ENCODE measurements at regions not wholly inside any gene's neighbourhood (a gene's known extent, or its start where the extent isn't known, plus 50 kb on each side); places are given as distances from the start of the nearest gene placed in this dataset.

DNA sequence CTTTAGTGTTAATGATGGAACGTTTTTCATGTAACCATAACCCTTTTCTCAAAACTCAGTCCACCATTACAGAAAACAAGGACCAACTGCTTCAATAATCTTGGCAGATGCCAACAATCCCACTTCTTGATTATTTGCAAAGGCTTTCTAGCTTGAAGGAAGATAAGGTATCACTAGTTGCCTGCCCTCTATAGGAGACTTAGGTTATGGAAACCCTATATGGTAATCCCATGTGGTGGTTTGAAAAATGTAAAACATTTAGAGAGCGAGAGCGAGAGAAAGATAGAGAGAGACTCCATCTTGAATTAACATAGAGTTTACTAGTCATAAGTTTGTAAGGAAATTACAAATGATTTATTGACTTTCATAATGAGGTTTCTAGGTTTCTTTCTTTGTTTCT lies 1627.5 kb upstream of the TENM3 start:
- Histone ChIP-seq H3K4me3 (no peak overlapping the region), H3K4me1 (no peaks in the 10 kb centered on the region), H3K27ac (no peak overlapping the region), H3K27me3 (no peaks in the 10 kb centered on the region), H3K36me3 (no peaks in the 10 kb centered on the region), H3K9me3 (no peaks in the 10 kb centered on the region)
- TF ChIP-seq CTCF (IDR thresholded peaks at IDR 0.05) (no peak), POLR2A (IDR thresholded peaks at IDR 0.05) (no peak)
- DNase-seq (no peak), ATAC-seq (no peak)
- intact Hi-C loops (cut with DNase I), result no loop called here
- WGBS, 4 donors, result 62 to 75% (median 68%) methylated on average over 3 of the region's 3 CpGs

DNA sequence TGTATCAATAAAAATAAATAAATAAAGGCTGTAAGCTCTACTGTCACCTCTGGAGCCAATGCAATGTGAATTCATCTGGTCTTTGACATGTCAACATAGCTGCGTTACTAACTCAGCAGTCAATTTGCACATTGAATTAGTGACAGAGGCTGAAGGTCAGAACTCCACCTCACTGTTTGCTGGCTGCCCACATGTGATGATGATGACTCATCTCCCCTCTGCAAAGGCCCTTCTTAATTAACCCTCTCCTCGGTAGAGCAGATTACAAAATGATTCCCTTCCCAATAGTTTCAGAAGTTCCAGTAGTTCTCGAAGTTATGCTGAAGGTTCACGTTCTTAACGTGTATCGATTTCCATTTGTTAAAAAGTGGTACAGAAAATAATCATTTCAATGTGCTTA lies 1626.0 kb upstream of the TENM3 start:
- 72 to 80% (median 76%) methylated on average over 6 of the region's 6 CpGs for WGBS, 4 donors
- H3K4me1 ChIP-seq, result no peaks in the 10 kb centered on the region

DNA sequence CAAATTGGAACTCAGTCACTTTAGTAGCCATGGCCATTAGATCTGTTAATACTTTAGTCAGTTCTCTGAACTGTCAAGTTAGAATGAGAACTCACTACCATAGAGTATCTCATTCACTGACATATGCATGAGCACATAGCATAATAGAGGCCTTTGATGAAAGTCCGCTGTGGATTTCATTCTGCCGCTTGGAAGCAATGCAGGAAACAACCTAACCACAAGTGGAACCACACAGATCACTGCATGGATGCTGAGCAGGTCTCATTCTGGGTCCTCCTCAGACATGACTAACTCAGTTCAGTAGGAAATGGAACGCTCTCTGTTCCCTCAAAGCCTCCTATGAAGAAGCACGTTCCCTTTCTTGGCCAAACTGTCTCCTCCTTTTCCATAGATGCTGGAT lies 1624.8 kb upstream of the TENM3 start:
- Histone ChIP-seq H3K4me1 (no peaks in the 10 kb centered on the region), H3K36me3 (no peaks in the 10 kb centered on the region), H3K4me3 (no peak overlapping the region), H3K9me3 (no peaks in the 10 kb centered on the region), H3K27me3 (no peaks in the 10 kb centered on the region), H3K27ac (no peak overlapping the region)
- 76 to 85% (median 81%) methylated on average over 4 of the region's 4 CpGs for WGBS, 4 donors
- ATAC-seq (no peak), DNase-seq (no peak)
- intact Hi-C loops (cut with DNase I), result no loop called here
- TF ChIP-seq CTCF (IDR thresholded peaks at IDR 0.05) (no peak), POLR2A (IDR thresholded peaks at IDR 0.05) (no peak)

More for the DNA sequence above, 1626.0 kb upstream of the TENM3 start:
- ATAC-seq (no peak), DNase-seq (no peak)
- H3K9me3 ChIP-seq, result no peaks in the 10 kb centered on the region
- TF ChIP-seq POLR2A (IDR thresholded peaks at IDR 0.05), result no peak
- no peak for TF ChIP-seq CTCF (IDR thresholded peaks at IDR 0.05)
- intact Hi-C loops (cut with DNase I), result no loop called here
- H3K36me3 ChIP-seq, result no peaks in the 10 kb centered on the region
- H3K27me3 ChIP-seq, result no peaks in the 10 kb centered on the region
- H3K27ac ChIP-seq, result no peak overlapping the region
- H3K4me3 ChIP-seq, result no peak overlapping the region

- no peak overlapping the region for H3K27ac ChIP-seq
- no peak overlapping the region for H3K4me3 ChIP-seq
- ATAC-seq (no peak), DNase-seq (no peak)
- no peaks in the 10 kb centered on the region for H3K4me1 ChIP-seq
- TF ChIP-seq CTCF (IDR thresholded peaks at IDR 0.05) (no peak), POLR2A (IDR thresholded peaks at IDR 0.05) (no peak)
- H3K27me3 ChIP-seq, result no peaks in the 10 kb centered on the region
- H3K36me3 ChIP-seq, result no peaks in the 10 kb centered on the region
- H3K9me3 ChIP-seq, result no peaks in the 10 kb centered on the region
- intact Hi-C loops (cut with DNase I), result no loop called here
- 53 to 93% (median 78%) methylated on average over 3 of the region's 3 CpGs for WGBS, 4 donors
Measured at GRCh38 chr4:180619440-180619839, 1623.8 kb upstream of the TENM3 start.

All from heart left ventricle (tissue), 16 donors.